IMR-90 (cell line): ENCODE measurements at regions not wholly inside any gene's neighbourhood (a gene's known extent, or its start where the extent isn't known, plus 50 kb on each side); places are given as distances from the start of the nearest gene placed in this dataset.

Source experiments
- ATAC-seq: fragments of 200-7000 bp; cut with Tn5 transposase; 2 replicates; pipeline ENCODE4 v1.9.1; 2020; ENCODE audit warnings: low read depth, mild to moderate bottlenecking, moderate library complexity
- BruUV-seq: library from RNA; stranded (reverse); fragments of 400-500 nt; replicated peaks from 2 replicates; lab custom pipeline; 2021; lab: Mats Ljungman, UMichigan
- CTCF ChIA-PET: fragments of 300-600 bp; formaldehyde crosslinking; extraction: SDS; loops from one replicate; lab custom pipeline; 2021; ENCODE audit warnings: antibody characterized with exemption; lab: Yijun Ruan, JAX
- POLR2A ChIA-PET: fragments of 300-600 bp; sonication (Branson Sonifier 250); formaldehyde crosslinking; loops from one replicate; lab custom pipeline; 2022; ENCODE audit warnings: antibody characterized with exemption; ENCODE audit not compliant: unreplicated experiment; lab: Charles Lee
- DNase-seq: peaks from one replicate; pipeline ENCODE4 v3.0.0; 2013
- H2AFZ ChIP-seq: replicated peaks from 2 replicates; pipeline ENCODE3; 2013; ENCODE audit warnings: low read length, mild to moderate bottlenecking; ENCODE audit not compliant: poor library complexity
- H2AK5ac ChIP-seq: 2 replicates; pipeline ENCODE4 v1.6.1; 2013; ENCODE audit warnings: low read depth, low read length, inconsistent platforms
- H2AK9ac ChIP-seq: replicated peaks from 2 replicates; pipeline ENCODE3; 2013; ENCODE audit warnings: mild to moderate bottlenecking, low read depth, low read length, moderate library complexity; ENCODE audit not compliant: poor library complexity
- H2BK120ac ChIP-seq: 2 replicates; pipeline ENCODE4 v1.6.1; 2013; ENCODE audit warnings: low read depth, low read length, inconsistent platforms
- H2BK15ac ChIP-seq: 3 replicates; pipeline ENCODE4 v1.6.1; 2013; ENCODE audit warnings: low read depth, low read length, inconsistent platforms
- H2BK20ac ChIP-seq: 2 replicates; pipeline ENCODE4 v1.6.1; 2013; ENCODE audit warnings: low read depth, mild to moderate bottlenecking, inconsistent platforms, low read length, moderate library complexity
- H2BK5ac ChIP-seq: 2 replicates; pipeline ENCODE4 v1.6.1; 2013; ENCODE audit warnings: mild to moderate bottlenecking, low read depth, low read length, inconsistent platforms; ENCODE audit not compliant: poor library complexity, severe bottlenecking
- H3K14ac ChIP-seq: replicated peaks from 2 replicates; pipeline ENCODE4 v1.6.1; 2013; ENCODE audit warnings: low read depth, low read length, inconsistent platforms
- H3K18ac ChIP-seq: 2 replicates; pipeline ENCODE4 v1.6.1; 2013; ENCODE audit warnings: low read depth, low read length, control low read depth
- H3K23ac ChIP-seq: 2 replicates; pipeline ENCODE4 v1.6.1; 2013; ENCODE audit warnings: low read depth, low read length, inconsistent platforms
- H3K27ac ChIP-seq: 2 replicates; pipeline ENCODE4 v1.5.1; 2013; ENCODE audit warnings: mild to moderate bottlenecking, control low read depth, low read length; ENCODE audit not compliant: insufficient read depth
- H3K27me3 ChIP-seq: 2 replicates; pipeline ENCODE4 v1.6.1; 2013; ENCODE audit warnings: low read length; ENCODE audit not compliant: control insufficient read depth, insufficient read depth
- H3K36me3 ChIP-seq: 2 replicates; pipeline ENCODE4 v1.6.1; 2013; ENCODE audit warnings: low read length, mixed read lengths; ENCODE audit not compliant: control insufficient read depth, insufficient read depth
- H3K4ac ChIP-seq: 2 replicates; pipeline ENCODE4 v1.6.1; 2013; ENCODE audit warnings: low read depth, low read length, inconsistent platforms
- H3K4me1 ChIP-seq: 2 replicates; pipeline ENCODE4 v1.6.1; 2013; ENCODE audit warnings: low read length, mixed read lengths; ENCODE audit not compliant: control insufficient read depth, insufficient read depth
- H3K4me2 ChIP-seq: 2 replicates; pipeline ENCODE4 v1.6.1; 2013; ENCODE audit warnings: low read depth, mild to moderate bottlenecking, control low read depth, low read length, moderate library complexity
- H3K4me3 ChIP-seq: 2 replicates; pipeline ENCODE4 v1.5.1; 2013; ENCODE audit warnings: low read depth, mild to moderate bottlenecking, control low read depth, low read length, moderate library complexity; ENCODE audit not compliant: insufficient read depth
- H3K56ac ChIP-seq: 2 replicates; pipeline ENCODE4 v1.6.1; 2013; ENCODE audit warnings: low read length, inconsistent platforms; ENCODE audit not compliant: insufficient read depth; ENCODE audit errors: extremely low read depth
- H3K79me1 ChIP-seq, 2 experiments: 2 replicates each; pipeline ENCODE4 v1.6.1; 2013; ENCODE audit warnings: low read length in 2 of 2, inconsistent platforms in 1 of 2, low read depth in 1 of 2
- H3K9ac ChIP-seq: 2 replicates; pipeline ENCODE4 v1.6.1; 2013; ENCODE audit warnings: low read depth, low read length, control low read depth
- H3K9me1 ChIP-seq: 2 replicates; pipeline ENCODE4 v1.6.1; 2013; ENCODE audit warnings: low read length, inconsistent platforms; ENCODE audit not compliant: insufficient read depth
- H3K9me3 ChIP-seq: 2 replicates; pipeline ENCODE4 v1.6.1; 2013; ENCODE audit warnings: low read length; ENCODE audit not compliant: control insufficient read depth, insufficient read depth
- H4K20me1 ChIP-seq: 2 replicates; pipeline ENCODE4 v1.6.1; 2013; ENCODE audit warnings: low read length, inconsistent platforms; ENCODE audit not compliant: insufficient read depth
- H4K5ac ChIP-seq: 2 replicates; pipeline ENCODE4 v1.6.1; 2013; ENCODE audit warnings: mild to moderate bottlenecking, low read depth, low read length, control low read depth
- H4K8ac ChIP-seq, 2 experiments: 2 replicates each; pipeline ENCODE4 v1.6.1; 2013; ENCODE audit warnings: low read depth in 2 of 2, low read length in 2 of 2, control low read depth in 1 of 2, inconsistent platforms in 1 of 2
- H4K91ac ChIP-seq: 2 replicates; pipeline ENCODE4 v1.6.1; 2013; ENCODE audit warnings: low read depth, low read length, inconsistent platforms; ENCODE audit not compliant: insufficient read depth
- BHLHE40 ChIP-seq: fragments of 150-350 bp; IDR thresholded peaks from 2 replicates; pipeline ENCODE4 v1.6.1; 2016; ENCODE audit warnings: mild to moderate bottlenecking, low read depth, low read length
- CEBPB ChIP-seq: IDR thresholded peaks from 2 replicates; pipeline ENCODE4 v1.6.1; 2012; ENCODE audit warnings: low read depth, low read length, improper control_type of control experiment
- CHD1 ChIP-seq: IDR thresholded peaks from 2 replicates; pipeline ENCODE4 v1.6.1; 2012; ENCODE audit warnings: low read depth, low read length, improper control_type of control experiment
- FOS ChIP-seq: fragments of 150-350 bp; IDR thresholded peaks from 2 replicates; pipeline ENCODE4 v1.6.1; 2016; ENCODE audit warnings: low read depth, low read length
- MAFK ChIP-seq: IDR thresholded peaks from 2 replicates; pipeline ENCODE4 v1.6.1; 2012; ENCODE audit warnings: low read depth, low read length, improper control_type of control experiment
- MAZ ChIP-seq: IDR thresholded peaks from 2 replicates; pipeline ENCODE4 v1.6.1; 2012; ENCODE audit warnings: low read depth, mild to moderate bottlenecking, low read length, improper control_type of control experiment, moderate library complexity, borderline replicate concordance
- MXI1 ChIP-seq: IDR thresholded peaks from 2 replicates; pipeline ENCODE4 v1.6.1; 2012; ENCODE audit warnings: low read depth, mild to moderate bottlenecking, low read length, moderate library complexity, borderline replicate concordance
- NFE2L2 ChIP-seq: fragments of 150-350 bp; IDR thresholded peaks from 2 replicates; pipeline ENCODE4 v1.6.1; 2016; ENCODE audit warnings: low read depth, mild to moderate bottlenecking, low read length
- POLR2A ChIP-seq: IDR thresholded peaks from 2 replicates; pipeline ENCODE4 v1.6.1; 2012; ENCODE audit warnings: mild to moderate bottlenecking, low read depth, low read length
- RAD21 ChIP-seq: IDR thresholded peaks from 2 replicates; pipeline ENCODE4 v1.6.1; 2012; ENCODE audit warnings: low read length, improper control_type of control experiment
- RCOR1 ChIP-seq: IDR thresholded peaks from 2 replicates; pipeline ENCODE4 v1.6.1; 2012; ENCODE audit warnings: mild to moderate bottlenecking, low read length, improper control_type of control experiment; ENCODE audit not compliant: insufficient replicate concordance
- RFX5 ChIP-seq: IDR thresholded peaks from 2 replicates; pipeline ENCODE4 v1.8.0; 2012; ENCODE audit warnings: low read depth, mild to moderate bottlenecking, low read length, moderate library complexity
- SMC3 ChIP-seq: fragments of 150-350 bp; IDR thresholded peaks from 2 replicates; pipeline ENCODE4 v1.6.1; 2016; ENCODE audit warnings: low read depth, mild to moderate bottlenecking, antibody characterized with exemption, low read length, moderate library complexity
- whole genome bisulfite sequencing, 2 experiments: methylation state at CpG; one replicate each; pipeline versions ENCODE4 v1.1.5 to v1.1.7; 2013; ENCODE audit warnings: missing lambda C conversion rate in 2 of 2; ENCODE audit not compliant: insufficient read length in 1 of 2; ENCODE audit errors: extremely low coverage in 2 of 2; 5-methylcytosine and 5-hydroxymethylcytosine counted together
- dilution Hi-C: fragments of 300-500 bp; cut with HindIII; formaldehyde crosslinking; loops from one replicate; pipeline ENCODE4 v1.14.3; 2018; ENCODE audit warnings: low sequenced_read_pairs; ENCODE audit not compliant: unreplicated experiment
- in situ Hi-C: fragments of 300-500 bp; cut with MboI; formaldehyde crosslinking; loops from 3 replicates; pipeline ENCODE4 v1.14.3; 2019; ENCODE audit warnings: low sequenced_read_pairs, inconsistent platforms, mixed read lengths
- intact Hi-C: fragments of 100-400 bp; cut with micrococcal nuclease; formaldehyde crosslinking; loops from 2 replicates; pipeline ENCODE4 v1.10.0; 2022
- TF ChIP-seq, protein P1 (sequence below): fragments of 150-350 bp; IDR thresholded peaks from 2 replicates; pipeline ENCODE4 v1.6.1; 2016; ENCODE audit warnings: low read depth, mild to moderate bottlenecking, low read length, moderate library complexity, borderline replicate concordance
- TF ChIP-seq, protein P2 (sequence below): fragments of 150-350 bp; IDR thresholded peaks from 2 replicates; pipeline ENCODE4 v1.6.1; 2017; ENCODE audit warnings: mild to moderate bottlenecking, antibody characterized with exemption, low read length, low read depth
- TF ChIP-seq, protein P3 (sequence below): conservative IDR thresholded peaks from 2 replicates; pipeline ENCODE4 v1.5.1; 2012; ENCODE audit warnings: mild to moderate bottlenecking, low read depth, low read length, improper control_type of control experiment

DNA sequence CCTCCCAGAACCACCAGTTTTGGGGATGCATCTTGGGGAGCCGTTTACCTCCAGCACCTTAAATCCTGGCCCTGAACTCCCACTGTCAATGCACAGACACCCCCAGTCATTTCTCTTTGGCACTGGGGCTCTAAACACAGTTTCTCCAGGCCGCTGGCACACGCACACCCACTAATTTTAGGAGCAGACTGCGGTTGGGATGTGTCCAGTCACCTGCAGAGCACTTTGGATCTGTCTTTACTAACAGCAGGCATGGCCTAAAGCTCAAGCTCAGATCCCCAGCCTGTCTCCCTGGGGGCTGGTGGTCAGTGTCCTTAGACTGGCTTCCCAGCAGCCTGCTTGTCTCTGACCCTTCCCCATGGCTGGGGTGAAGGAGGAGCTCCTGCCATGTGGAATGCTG lies 49.9 kb downstream of the SYNE3 start:
- no peak overlapping the region for H2BK5ac ChIP-seq
- no peak overlapping the region for H4K8ac ChIP-seq
- H2AFZ ChIP-seq: no peak overlapping the region
- H3K4me2 ChIP-seq: no peak overlapping the region
- H3K36me3 ChIP-seq: peaks cover 3% of the 10 kb centered on the region; the same call in 1 of the 2 replicates
- CTCF ChIA-PET: no interaction called here
- no peak overlapping the region for H3K56ac ChIP-seq
- no peak overlapping the region for H3K27ac ChIP-seq
- H3K18ac ChIP-seq: no peak overlapping the region
- H3K14ac ChIP-seq: no peak overlapping the region
- no peak overlapping the region for H3K23ac ChIP-seq
- no peak overlapping the region for H2BK120ac ChIP-seq
- H3K9me1 ChIP-seq: peaks cover 10% of the 10 kb centered on the region; the same call in 1 of the 2 replicates
- no peak for TF ChIP-seq RCOR1
- TF ChIP-seq, protein P1, sequence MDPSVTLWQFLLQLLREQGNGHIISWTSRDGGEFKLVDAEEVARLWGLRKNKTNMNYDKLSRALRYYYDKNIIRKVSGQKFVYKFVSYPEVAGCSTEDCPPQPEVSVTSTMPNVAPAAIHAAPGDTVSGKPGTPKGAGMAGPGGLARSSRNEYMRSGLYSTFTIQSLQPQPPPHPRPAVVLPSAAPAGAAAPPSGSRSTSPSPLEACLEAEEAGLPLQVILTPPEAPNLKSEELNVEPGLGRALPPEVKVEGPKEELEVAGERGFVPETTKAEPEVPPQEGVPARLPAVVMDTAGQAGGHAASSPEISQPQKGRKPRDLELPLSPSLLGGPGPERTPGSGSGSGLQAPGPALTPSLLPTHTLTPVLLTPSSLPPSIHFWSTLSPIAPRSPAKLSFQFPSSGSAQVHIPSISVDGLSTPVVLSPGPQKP: no peak
- no peak for TF ChIP-seq FOS
- TF ChIP-seq NFE2L2: no peak
- no peak for TF ChIP-seq POLR2A
- TF ChIP-seq, protein P2, sequence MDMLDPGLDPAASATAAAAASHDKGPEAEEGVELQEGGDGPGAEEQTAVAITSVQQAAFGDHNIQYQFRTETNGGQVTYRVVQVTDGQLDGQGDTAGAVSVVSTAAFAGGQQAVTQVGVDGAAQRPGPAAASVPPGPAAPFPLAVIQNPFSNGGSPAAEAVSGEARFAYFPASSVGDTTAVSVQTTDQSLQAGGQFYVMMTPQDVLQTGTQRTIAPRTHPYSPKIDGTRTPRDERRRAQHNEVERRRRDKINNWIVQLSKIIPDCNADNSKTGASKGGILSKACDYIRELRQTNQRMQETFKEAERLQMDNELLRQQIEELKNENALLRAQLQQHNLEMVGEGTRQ: no peak
- TF ChIP-seq, protein P3, sequence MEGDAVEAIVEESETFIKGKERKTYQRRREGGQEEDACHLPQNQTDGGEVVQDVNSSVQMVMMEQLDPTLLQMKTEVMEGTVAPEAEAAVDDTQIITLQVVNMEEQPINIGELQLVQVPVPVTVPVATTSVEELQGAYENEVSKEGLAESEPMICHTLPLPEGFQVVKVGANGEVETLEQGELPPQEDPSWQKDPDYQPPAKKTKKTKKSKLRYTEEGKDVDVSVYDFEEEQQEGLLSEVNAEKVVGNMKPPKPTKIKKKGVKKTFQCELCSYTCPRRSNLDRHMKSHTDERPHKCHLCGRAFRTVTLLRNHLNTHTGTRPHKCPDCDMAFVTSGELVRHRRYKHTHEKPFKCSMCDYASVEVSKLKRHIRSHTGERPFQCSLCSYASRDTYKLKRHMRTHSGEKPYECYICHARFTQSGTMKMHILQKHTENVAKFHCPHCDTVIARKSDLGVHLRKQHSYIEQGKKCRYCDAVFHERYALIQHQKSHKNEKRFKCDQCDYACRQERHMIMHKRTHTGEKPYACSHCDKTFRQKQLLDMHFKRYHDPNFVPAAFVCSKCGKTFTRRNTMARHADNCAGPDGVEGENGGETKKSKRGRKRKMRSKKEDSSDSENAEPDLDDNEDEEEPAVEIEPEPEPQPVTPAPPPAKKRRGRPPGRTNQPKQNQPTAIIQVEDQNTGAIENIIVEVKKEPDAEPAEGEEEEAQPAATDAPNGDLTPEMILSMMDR: no peak
- no peak for TF ChIP-seq RFX5
- no peak for TF ChIP-seq CHD1
- no peak for TF ChIP-seq MAZ
- no peak for TF ChIP-seq RAD21
- TF ChIP-seq SMC3: no peak
- no peak for TF ChIP-seq BHLHE40
- no peak for TF ChIP-seq MXI1
- no peak for TF ChIP-seq MAFK
- TF ChIP-seq CEBPB: no peak
- no peak overlapping the region for H2BK15ac ChIP-seq
- H3K27me3 ChIP-seq: no peaks in the 10 kb centered on the region
- POLR2A ChIA-PET: no interaction called here
- H3K4me3 ChIP-seq: no peak overlapping the region
- BruUV-seq: no TSS peak
- WGBS, 2 experiments: 100% methylated on average over 1 of the region's 4 CpGs; no CpG with 5 or more reads in 1 of the 2 experiments
- in situ Hi-C loops (no loop called here), dilution Hi-C loops (no loop called here), intact Hi-C loops (no loop called here)
- H3K9me3 ChIP-seq: no peaks in the 10 kb centered on the region
- DNase-seq: no peak
- no peaks in the 10 kb centered on the region for H3K79me1 ChIP-seq
- no peak overlapping the region for H3K9ac ChIP-seq
- no peak overlapping the region for H3K4ac ChIP-seq
- peaks cover under 1% of the 10 kb centered on the region; the same call in 1 of the 2 replicates for H3K4me1 ChIP-seq
- H2AK9ac ChIP-seq: no peak overlapping the region
- H4K20me1 ChIP-seq: peaks cover 6% of the 10 kb centered on the region
- no peak for ATAC-seq
- H4K91ac ChIP-seq: no peak overlapping the region
- no peak overlapping the region for H2AK5ac ChIP-seq
- H4K5ac ChIP-seq: no peak overlapping the region
- H2BK20ac ChIP-seq: no peak overlapping the region
